ENCODE measurements at regions not wholly inside any gene's neighbourhood (a gene's known extent, or its start where the extent isn't known, plus 50 kb on each side); places are given as distances from the start of the nearest gene placed in this dataset.

- no peaks in the 10 kb centered on the region for H3K36me3 ChIP-seq (ENCODE audit: control insufficient read depth, insufficient read depth, low read length)
- no peaks in the 10 kb centered on the region for H3K4me1 ChIP-seq (ENCODE audit: control insufficient read depth, insufficient read depth, low read length)
- TF ChIP-seq POLR2AphosphoS5 (IDR thresholded peaks at IDR 0.05; ENCODE audit: low read depth, low read length) (no peak), CTCF (IDR thresholded peaks at IDR 0.05) (no peak), REST (IDR thresholded peaks at IDR 0.05; ENCODE audit: insufficient read depth in 1 of 2, low read depth in 2 of 2, low read length in 1 of 2) (peak; percentile 77 to 85), SIN3A (IDR thresholded peaks at IDR 0.05; ENCODE audit: borderline replicate concordance, insufficient read depth, low read depth, low read length) (no peak), TCF7L2 (IDR thresholded peaks at IDR 0.05; ENCODE audit: low read depth, low read length) (no peak)
- peaks cover 2% of the 10 kb centered on the region; the same call in 1 of the 2 replicates for H3K27me3 ChIP-seq (ENCODE audit: control insufficient read depth, insufficient read depth, low read length)
- ChIA-PET CTCF (interaction anchor here (1.2 kb wide), 1 partner anchor 142 kb away, joined by 3 read pairs; no protein-coding TSS in a partner anchor), POLR2A (no interaction called here)
- H3K9me3 ChIP-seq (ENCODE audit: control insufficient read depth, insufficient read depth, low read depth, low read length), result no peaks in the 10 kb centered on the region
- H3K27ac ChIP-seq (ENCODE audit: low read length), result no peak overlapping the region
- no peak overlapping the region for H3K4me3 ChIP-seq (ENCODE audit: low read depth in 2 of 2, low read length in 2 of 2)
- DNase-seq (ENCODE audit: low read depth, low spot score), result no peak
- in situ Hi-C loops (cut with HindIII; ENCODE audit: low pct_unique_long_range_greater_than_20kb, low sequenced_read_pairs), result no loop called here
- BruUV-seq (replicated peaks), result no TSS peak
- intact Hi-C loops (cut with micrococcal nuclease; ENCODE audit: unreplicated experiment), result no loop called here
- no peak for ATAC-seq
Observed at GRCh38 chr10:104548090-104548489, 93.0 kb upstream of the SORCS3 start.

GRCh38 chr10:104556831-104557230 lies 84.3 kb upstream of the SORCS3 start:
- DNase-seq (ENCODE audit: low read depth, low spot score) (no peak), ATAC-seq (no peak)
- no peaks in the 10 kb centered on the region for H3K9me3 ChIP-seq (ENCODE audit: control insufficient read depth, insufficient read depth, low read depth, low read length)
- peaks cover 9% of the 10 kb centered on the region for H3K27me3 ChIP-seq (ENCODE audit: control insufficient read depth, insufficient read depth, low read length)
- TF ChIP-seq TCF7L2 (IDR thresholded peaks at IDR 0.05; ENCODE audit: low read depth, low read length), result no peak
- TF ChIP-seq CTCF (IDR thresholded peaks at IDR 0.05), result no peak
- no peak for TF ChIP-seq REST (IDR thresholded peaks at IDR 0.05; ENCODE audit: insufficient read depth in 1 of 2, low read depth in 2 of 2, low read length in 1 of 2)
- no peak for TF ChIP-seq SIN3A (IDR thresholded peaks at IDR 0.05; ENCODE audit: borderline replicate concordance, insufficient read depth, low read depth, low read length)
- TF ChIP-seq POLR2AphosphoS5 (IDR thresholded peaks at IDR 0.05; ENCODE audit: low read depth, low read length), result no peak
- intact Hi-C loops (cut with micrococcal nuclease; ENCODE audit: unreplicated experiment), result no loop called here
- POLR2A ChIA-PET, result no interaction called here
- CTCF ChIA-PET, result no interaction called here
- no peak overlapping the region for H3K4me3 ChIP-seq (ENCODE audit: low read depth in 2 of 2, low read length in 2 of 2)
- H3K36me3 ChIP-seq (ENCODE audit: control insufficient read depth, insufficient read depth, low read length), result no peaks in the 10 kb centered on the region
- in situ Hi-C loops (cut with HindIII; ENCODE audit: low pct_unique_long_range_greater_than_20kb, low sequenced_read_pairs), result no loop called here
- no peak overlapping the region for H3K27ac ChIP-seq (ENCODE audit: low read length)
- no peaks in the 10 kb centered on the region for H3K4me1 ChIP-seq (ENCODE audit: control insufficient read depth, insufficient read depth, low read length)
- BruUV-seq (replicated peaks), result no TSS peak

All from Panc1 (cell line).